Heart left ventricle (tissue), 16 donors: ENCODE measurements at regions not wholly inside any gene's neighbourhood (a gene's known extent, or its start where the extent isn't known, plus 50 kb on each side); places are given as distances from the start of the nearest gene placed in this dataset.

ENCODE experiments used
- ATAC-seq, 4 donors: fragments of 200-7000 bp; cut with Tn5 transposase; one replicate each; pipeline ENCODE4 v1.9.1; 2020 to 2022; ENCODE audit warnings: moderate library complexity in 4 of 4, mild to moderate bottlenecking in 3 of 4, moderate number of reproducible peaks in 1 of 4
- DNase-seq, 5 donors: peaks; one replicate each; pipeline ENCODE4 v3.0.0-alpha.2; 2020
- H3K27ac ChIP-seq, 12 donors: fragments of 200-600 bp; sonication (generic) in 4 of 12; one replicate each; pipeline versions ENCODE4 v1.5.0 to v1.8.0; 2016 to 2022; ENCODE audit warnings: mild to moderate bottlenecking in 2 of 12
- H3K27me3 ChIP-seq, 9 donors: fragments of 200-600 bp; sonication (generic) in 2 of 9; one replicate each; pipeline versions ENCODE4 v1.5.1 to v1.8.0; 2016 to 2022; ENCODE audit warnings: mild to moderate bottlenecking in 3 of 9
- H3K36me3 ChIP-seq, 9 donors: fragments of 200-600 bp; sonication (generic) in 2 of 9; one replicate each; pipeline versions ENCODE4 v1.5.0 to v1.8.0; 2018 to 2022; ENCODE audit warnings: mild to moderate bottlenecking in 2 of 9
- H3K4me1 ChIP-seq, 12 donors: fragments of 200-600 bp; sonication (generic) in 4 of 12; one replicate each; pipeline versions ENCODE4 v1.5.0 to v1.8.0; 2016 to 2022; ENCODE audit warnings: mild to moderate bottlenecking in 3 of 12
- H3K4me3 ChIP-seq, 12 donors: fragments of 200-600 bp; sonication (generic) in 4 of 12; one replicate each; pipeline versions ENCODE4 v1.5.0 to v1.8.0; 2017 to 2022; ENCODE audit warnings: mild to moderate bottlenecking in 9 of 12, moderate library complexity in 4 of 12
- H3K9me3 ChIP-seq, 12 donors: fragments of 200-600 bp; sonication (generic) in 4 of 12; one replicate each; pipeline versions ENCODE4 v1.5.0 to v1.8.0; 2016 to 2022; ENCODE audit warnings: mild to moderate bottlenecking in 1 of 12
- POLR2A ChIP-seq, 2 donors: fragments of 450-650 bp; IDR thresholded peaks; one replicate each; pipeline ENCODE4 v1.6.1; 2017; ENCODE audit warnings: antibody characterized with exemption in 2 of 2, mild to moderate bottlenecking in 2 of 2, moderate library complexity in 2 of 2
- WGBS, 4 donors: extraction: QIAGEN DNeasy Blood & Tissue Kit in 2 of 4; methylation state at CpG; one replicate each; pipeline versions ENCODE4 v1.1.5 to v1.1.7; 2013 to 2018; 5-methylcytosine and 5-hydroxymethylcytosine counted together
- intact Hi-C, 10 donors: fragments of 100-400 bp; cut with DNase I; formaldehyde crosslinking; loops; one replicate each; pipeline versions ENCODE4 v1.11.1 to v1.14.2; 2022
- TF ChIP-seq, protein P1 (sequence below), 12 donors: fragments of 200-600 bp; sonication (generic) in 4 of 12; IDR thresholded peaks; one replicate each; pipeline versions ENCODE4 v1.5.0 to v1.8.0; 2018 to 2022; ENCODE audit warnings: antibody characterized with exemption in 12 of 12, mild to moderate bottlenecking in 5 of 12
- donor health status: ischemic (EF 13 %, LVEDD 7.1; RV severe dilation, severe dysfunction).
- donor health status: healthy with polysubstance abuse.
- donor health status: DM: no; HTN: yes; CAD: no.
- donor health status: DM: no; HTN: no; CAD: no.
- donor health status: ischemic (EF 25% LVEDD 6.9; RV normal size, moderate dysfunction).
- donor health status: ischemic (EF 25% LVEDD 5.7; RV mildly dilated, moderate dysfunction).
- donor health status: healthy.
- donor health status: DM: yes; HTN: yes; CAD: no.
- donor health status: ischemic (EF 35%, LVEDD 5.7; RV mildly dilated, moderate dysfunction).
- donor health status: nonischemic (EF 11% LVEDD 7.7; RV severe dilation, severe dysfunction).
- donor health status: DM: yes; HTN: yes; CAD: no.
- donor health status: PGD.
- donor health status: ischemic (EF 29% LVEDD 5.4; RV normal size, mild dysfunction).
- donor health status: nonischemic (EF 23%, LVEDD 6.1; RV moderate dilation, normal function).

DNA sequence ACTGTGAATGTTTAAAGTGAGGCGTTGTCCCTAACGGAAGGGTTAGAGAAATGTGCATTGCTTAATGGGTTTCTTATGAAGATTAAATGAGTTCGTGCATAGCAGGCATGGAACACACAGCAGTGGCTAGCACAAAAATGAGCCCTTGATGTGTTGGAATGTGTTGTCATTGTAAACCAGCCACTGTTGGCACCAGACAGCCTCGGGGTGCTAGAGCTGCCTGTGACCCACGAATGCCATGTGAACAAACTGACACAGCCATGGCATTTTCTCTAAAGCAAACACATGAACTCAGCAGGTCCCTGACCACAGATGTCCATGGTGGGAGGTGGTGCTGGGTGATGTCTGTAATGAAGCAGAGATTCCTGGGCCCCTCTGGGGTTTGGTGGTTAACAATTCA, 111.1 kb upstream of the DPP6 start:
- no peak overlapping the region for H3K27ac ChIP-seq
- TF ChIP-seq POLR2A (IDR thresholded peaks at IDR 0.05), result no peak
- TF ChIP-seq, protein P1, sequence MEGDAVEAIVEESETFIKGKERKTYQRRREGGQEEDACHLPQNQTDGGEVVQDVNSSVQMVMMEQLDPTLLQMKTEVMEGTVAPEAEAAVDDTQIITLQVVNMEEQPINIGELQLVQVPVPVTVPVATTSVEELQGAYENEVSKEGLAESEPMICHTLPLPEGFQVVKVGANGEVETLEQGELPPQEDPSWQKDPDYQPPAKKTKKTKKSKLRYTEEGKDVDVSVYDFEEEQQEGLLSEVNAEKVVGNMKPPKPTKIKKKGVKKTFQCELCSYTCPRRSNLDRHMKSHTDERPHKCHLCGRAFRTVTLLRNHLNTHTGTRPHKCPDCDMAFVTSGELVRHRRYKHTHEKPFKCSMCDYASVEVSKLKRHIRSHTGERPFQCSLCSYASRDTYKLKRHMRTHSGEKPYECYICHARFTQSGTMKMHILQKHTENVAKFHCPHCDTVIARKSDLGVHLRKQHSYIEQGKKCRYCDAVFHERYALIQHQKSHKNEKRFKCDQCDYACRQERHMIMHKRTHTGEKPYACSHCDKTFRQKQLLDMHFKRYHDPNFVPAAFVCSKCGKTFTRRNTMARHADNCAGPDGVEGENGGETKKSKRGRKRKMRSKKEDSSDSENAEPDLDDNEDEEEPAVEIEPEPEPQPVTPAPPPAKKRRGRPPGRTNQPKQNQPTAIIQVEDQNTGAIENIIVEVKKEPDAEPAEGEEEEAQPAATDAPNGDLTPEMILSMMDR (IDR thresholded peaks at IDR 0.05), result no peak
- no peak for DNase-seq
- H3K36me3 ChIP-seq, result no peaks in the 10 kb centered on the region
- ATAC-seq, result no peak
- WGBS, 4 donors, result 67 to 81% (median 67%) methylated on average over 5 of the region's 5 CpGs
- H3K4me3 ChIP-seq, result no peak overlapping the region
- intact Hi-C loops, result no loop called here
- H3K9me3 ChIP-seq, result no peaks in the 10 kb centered on the region
- peaks cover 0 to 4% (median 0%) of the 10 kb centered on the region in 9 donors for H3K27me3 ChIP-seq
- H3K4me1 ChIP-seq, result no peaks in the 10 kb centered on the region

DNA sequence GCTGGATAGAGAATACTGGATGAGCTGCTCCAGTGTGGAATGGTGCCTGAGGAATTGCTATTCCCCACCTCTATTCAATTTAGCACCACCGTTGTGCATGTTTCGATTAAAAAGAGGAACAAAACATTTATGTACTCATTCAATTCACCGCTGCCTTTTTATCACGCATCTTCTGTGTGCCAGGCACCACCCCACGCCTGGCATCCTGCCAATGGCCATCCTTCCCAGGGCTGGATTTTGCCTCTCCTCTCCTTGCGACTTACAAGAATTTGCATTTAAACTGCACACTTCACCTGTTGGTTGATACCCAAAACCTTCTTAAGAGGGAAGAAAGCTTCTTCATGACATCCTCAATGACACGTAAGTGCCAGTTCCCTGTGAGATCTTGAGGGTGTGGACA, 110.2 kb upstream of the DPP6 start:
- Histone ChIP-seq H3K27me3 (peaks cover 0 to 4% (median 0%) of the 10 kb centered on the region in 9 donors), H3K4me3 (no peak overlapping the region), H3K4me1 (no peaks in the 10 kb centered on the region), H3K9me3 (no peaks in the 10 kb centered on the region), H3K27ac (no peak overlapping the region), H3K36me3 (no peaks in the 10 kb centered on the region)
- 80 to 85% (median 82%) methylated on average over 7 of the region's 7 CpGs for WGBS, 4 donors
- TF ChIP-seq, protein P1 (IDR thresholded peaks at IDR 0.05), result no peak
- no peak for TF ChIP-seq POLR2A (IDR thresholded peaks at IDR 0.05)
- ATAC-seq (no peak), DNase-seq (no peak)
- intact Hi-C loops, result no loop called here

DNA sequence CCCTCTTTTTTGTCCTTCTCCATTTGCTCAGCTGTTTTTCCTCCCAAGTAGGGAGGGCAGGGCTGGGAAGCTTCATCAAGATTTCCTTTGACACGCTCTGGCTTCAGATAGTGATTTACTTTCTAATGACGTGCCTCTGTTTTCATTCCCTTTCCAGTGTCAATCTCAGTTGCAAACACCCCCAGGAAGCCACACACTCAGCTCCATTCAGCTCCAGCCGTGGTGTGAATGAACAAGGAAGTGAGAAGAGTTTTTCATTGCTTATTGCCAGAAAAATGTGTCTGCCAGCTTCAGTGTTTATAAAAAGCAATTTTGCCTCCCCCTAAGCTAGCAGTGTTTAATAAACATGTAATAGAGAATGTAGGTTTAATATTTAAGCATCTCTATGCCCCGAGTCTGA, 108.7 kb upstream of the DPP6 start:
- intact Hi-C loops, result no loop called here
- no peaks in the 10 kb centered on the region for H3K4me1 ChIP-seq
- no peak for TF ChIP-seq POLR2A (IDR thresholded peaks at IDR 0.05)
- TF ChIP-seq, protein P1 (IDR thresholded peaks at IDR 0.05), result no peak
- no peak overlapping the region for H3K4me3 ChIP-seq
- H3K27me3 ChIP-seq, result peaks cover 0 to 4% (median 0%) of the 10 kb centered on the region in 9 donors
- no peak for DNase-seq
- ATAC-seq, result no peak
- no peaks in the 10 kb centered on the region for H3K36me3 ChIP-seq
- H3K9me3 ChIP-seq, result no peaks in the 10 kb centered on the region
- no peak overlapping the region for H3K27ac ChIP-seq
- 9 to 19% (median 16%) methylated on average over 4 of the region's 4 CpGs for WGBS, 4 donors

DNA sequence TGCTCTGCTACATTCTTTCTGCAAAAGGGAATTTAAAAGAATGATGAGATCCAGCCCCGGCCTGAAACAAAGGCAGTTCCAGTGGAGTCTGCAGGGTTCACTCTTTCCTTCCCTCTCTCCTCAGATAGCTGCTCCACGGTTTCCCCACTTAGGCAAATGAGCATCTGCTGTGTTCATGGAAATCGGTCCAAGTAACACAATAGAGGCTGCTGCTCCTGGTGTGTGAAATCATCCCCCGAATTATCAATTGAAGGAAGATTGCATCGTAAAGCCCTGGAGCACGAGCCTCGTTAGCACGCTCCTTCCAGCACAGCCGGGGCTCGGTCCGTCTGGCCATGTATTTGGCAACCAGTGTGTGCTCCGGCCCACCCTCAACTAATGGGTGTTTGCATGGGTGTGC, 108.3 kb upstream of the DPP6 start:
- intact Hi-C loops, result no loop called here
- ATAC-seq (no peak), DNase-seq (no peak)
- no peak for TF ChIP-seq POLR2A (IDR thresholded peaks at IDR 0.05)
- TF ChIP-seq, protein P1 (IDR thresholded peaks at IDR 0.05), result no peak
- H3K9me3 ChIP-seq, result no peaks in the 10 kb centered on the region
- no peak overlapping the region for H3K4me3 ChIP-seq
- H3K36me3 ChIP-seq, result no peaks in the 10 kb centered on the region
- no peaks in the 10 kb centered on the region for H3K4me1 ChIP-seq
- no peak overlapping the region for H3K27ac ChIP-seq
- H3K27me3 ChIP-seq, result peaks cover 0 to 4% (median 0%) of the 10 kb centered on the region in 9 donors
- 36 to 45% (median 42%) methylated on average over 12 of the region's 12 CpGs for WGBS, 4 donors
